GM12864 (cell line): ENCODE measurements at regions not wholly inside any gene's neighbourhood (a gene's known extent, or its start where the extent isn't known, plus 50 kb on each side); places are given as distances from the start of the nearest gene placed in this dataset.

ENCODE experiments used
- DNase-seq: peaks from one replicate; pipeline ENCODE4 v3.0.0-alpha.2; 2011; ENCODE audit warnings: low read depth
- H3K4me3 ChIP-seq: 2 replicates; pipeline ENCODE4 v1.5.1; 2011; ENCODE audit warnings: mild to moderate bottlenecking, low read depth, low read length, control low read depth
- CTCF ChIP-seq: IDR thresholded peaks from 2 replicates; pipeline ENCODE4 v1.5.1; 2011; ENCODE audit warnings: low read depth, mild to moderate bottlenecking, moderate library complexity, low read length, control low read depth, inconsistent platforms; ENCODE audit errors: missing control alignments

GRCh38 chr6:14422061-14422460, 304.5 kb downstream of the CD83 start:
- DNase-seq = no peak
- H3K4me3 ChIP-seq = no peak overlapping the region
- no peak for TF ChIP-seq CTCF

- H3K4me3 ChIP-seq = no peak overlapping the region
- DNase-seq = no peak
- no peak for TF ChIP-seq CTCF
Measured at GRCh38 chr6:14422917-14423316, 305.3 kb downstream of the CD83 start.

- no peak for DNase-seq
- H3K4me3 ChIP-seq = no peak overlapping the region
- no peak for TF ChIP-seq CTCF
Measured at GRCh38 chr6:14423330-14423729, 305.8 kb downstream of the CD83 start.

- H3K4me3 ChIP-seq = no peak overlapping the region
- no peak for TF ChIP-seq CTCF
- no peak for DNase-seq
Measured at GRCh38 chr6:14423955-14424354, 306.4 kb downstream of the CD83 start.

- H3K4me3 ChIP-seq = no peak overlapping the region
- no peak for DNase-seq
- no peak for TF ChIP-seq CTCF
Measured at GRCh38 chr6:14425805-14426204, 308.2 kb downstream of the CD83 start.

- no peak for TF ChIP-seq CTCF
- DNase-seq = no peak
- no peak overlapping the region for H3K4me3 ChIP-seq
Measured at GRCh38 chr6:14426281-14426680, 308.7 kb downstream of the CD83 start.

GRCh38 chr6:14428269-14428668, 310.7 kb downstream of the CD83 start:
- TF ChIP-seq CTCF = no peak
- DNase-seq = no peak

More at GRCh38 chr6:14428269-14428668, 310.7 kb downstream of the CD83 start:
- no peak overlapping the region for H3K4me3 ChIP-seq
